ENCODE measurements at regions not wholly inside any gene's neighbourhood (a gene's known extent, or its start where the extent isn't known, plus 50 kb on each side); places are given as distances from the start of the nearest gene placed in this dataset.

- TF ChIP-seq POLR2A (IDR thresholded peaks at IDR 0.05; ENCODE audit: low read length) (no peak), GATA1 (IDR thresholded peaks at IDR 0.05; ENCODE audit: low read depth, low read length) (no peak)
Observed at GRCh38 chr11:15758857-15759465, 597.4 kb downstream of the SOX6 start.

All from erythroblast (primary cell).